Stimulated activated CD4-positive, alpha-beta T cell treated with anti-CD3 and anti-CD28 coated beads, TNF-alpha, amount 100 ng/mL, for 48 hours (primary cell): ENCODE measurements at regions not wholly inside any gene's neighbourhood (a gene's known extent, or its start where the extent isn't known, plus 50 kb on each side); places are given as distances from the start of the nearest gene placed in this dataset.
"Not testable (repeated sequence)": the region's sequence is repeated elsewhere in the genome, so short reads cannot be mapped to it uniquely, and the experiment has no call there.

Experiments used
- DNase-seq, 3 donors: peaks; one replicate each; pipeline ENCODE4 v3.0.0-alpha.2; 2020; ENCODE audit warnings: low read depth in 3 of 3

DNA sequence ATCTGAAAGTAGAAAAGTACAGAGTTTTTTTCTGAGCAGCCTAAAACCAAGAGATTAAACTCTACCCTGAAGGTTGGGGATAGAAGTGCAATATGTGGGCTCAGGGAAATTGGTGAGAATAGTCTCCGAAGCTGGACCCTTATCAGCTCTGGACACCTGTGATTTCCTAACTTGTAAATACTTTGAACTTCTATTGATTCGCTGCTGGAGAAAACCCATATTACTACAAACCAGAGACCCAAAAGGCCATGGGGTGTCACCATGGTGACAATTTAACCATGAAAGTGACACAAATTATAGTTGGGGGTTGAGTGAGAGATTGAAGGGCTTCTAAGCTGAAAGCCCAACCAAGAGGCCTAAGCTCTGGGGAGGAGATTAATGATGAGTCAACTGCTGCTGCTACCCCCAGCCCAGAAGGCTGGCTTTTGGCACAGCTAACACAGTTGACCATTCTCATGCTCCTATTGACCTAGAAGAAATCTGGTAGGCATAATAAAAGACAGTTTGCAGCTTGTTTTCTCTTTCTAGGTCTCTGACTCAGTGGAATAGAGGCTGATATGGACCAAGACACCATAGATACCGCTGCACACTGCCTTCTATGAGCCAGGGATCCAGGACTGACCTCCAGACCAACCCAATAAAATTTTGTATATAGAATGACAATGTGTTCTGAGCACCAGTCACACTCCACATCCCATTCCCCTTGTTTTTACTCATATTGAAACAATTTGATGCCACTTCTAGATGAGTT is 131.9 kb upstream of the FNDC3A start:
- DNase-seq, result no peak

DNA sequence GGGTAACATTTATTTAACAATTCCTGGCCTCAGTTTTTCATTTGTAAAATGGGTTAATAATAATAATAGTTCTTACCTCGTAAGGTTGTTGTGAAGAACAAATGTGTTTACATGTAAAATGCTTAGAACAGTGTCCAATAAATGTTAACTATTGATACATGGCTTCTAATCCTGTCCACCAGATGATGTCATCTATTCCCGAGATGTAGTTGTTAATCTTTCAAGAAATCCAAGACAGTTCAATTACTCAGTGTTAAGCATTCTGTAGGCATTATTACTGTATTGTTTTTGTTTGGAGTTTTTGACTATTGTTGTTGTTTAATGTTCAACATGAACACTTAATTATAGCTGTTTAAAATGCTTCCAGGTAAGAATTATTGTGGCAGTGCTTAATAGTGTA is 131.0 kb upstream of the FNDC3A start:
- no peak for DNase-seq

- DNase-seq, result no peak
Measured at GRCh38 chr13:48849515-48849914, 126.2 kb upstream of the FNDC3A start.

GRCh38 chr13:48851707-48852106 is 124.0 kb upstream of the FNDC3A start:
- DNase-seq, result no peak

DNA sequence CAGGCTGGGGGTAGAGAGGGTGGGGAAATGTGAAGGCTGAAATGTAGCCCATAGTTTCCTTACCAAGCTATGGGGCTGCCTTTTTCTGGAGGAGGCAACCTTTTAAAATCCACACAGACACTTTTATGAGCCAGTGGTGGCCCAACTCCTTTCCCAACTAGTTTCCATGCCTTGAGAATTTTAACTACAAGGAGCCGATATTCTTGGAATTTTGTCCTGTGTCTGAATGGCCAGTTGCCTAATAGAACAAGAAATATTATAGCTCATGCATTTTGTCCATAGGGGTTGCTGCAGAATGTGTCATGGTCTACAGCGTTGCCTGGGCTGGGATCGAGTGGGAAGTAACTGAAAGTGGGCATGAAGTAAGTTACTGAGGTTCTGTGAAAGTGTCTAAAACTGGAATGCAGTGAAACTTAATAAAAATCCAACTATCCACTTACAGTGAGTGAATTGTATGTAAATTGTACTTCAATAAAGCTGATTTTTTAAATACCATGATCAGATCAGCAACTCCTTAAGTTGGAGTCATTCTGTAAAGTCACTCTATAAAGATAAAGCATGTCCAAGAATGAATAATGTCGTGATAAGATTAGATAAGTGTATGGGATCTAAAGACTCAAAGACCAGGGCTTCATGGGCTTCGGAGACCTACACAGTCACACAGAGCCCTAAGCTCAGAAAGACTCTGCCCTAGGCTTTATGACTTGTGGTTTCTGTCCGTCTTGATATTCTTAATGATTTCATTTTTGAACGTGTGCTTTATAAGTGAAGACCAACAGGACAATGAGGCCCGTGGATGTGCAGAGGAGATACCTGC is 122.6 kb upstream of the FNDC3A start:
- no peak for DNase-seq

DNA sequence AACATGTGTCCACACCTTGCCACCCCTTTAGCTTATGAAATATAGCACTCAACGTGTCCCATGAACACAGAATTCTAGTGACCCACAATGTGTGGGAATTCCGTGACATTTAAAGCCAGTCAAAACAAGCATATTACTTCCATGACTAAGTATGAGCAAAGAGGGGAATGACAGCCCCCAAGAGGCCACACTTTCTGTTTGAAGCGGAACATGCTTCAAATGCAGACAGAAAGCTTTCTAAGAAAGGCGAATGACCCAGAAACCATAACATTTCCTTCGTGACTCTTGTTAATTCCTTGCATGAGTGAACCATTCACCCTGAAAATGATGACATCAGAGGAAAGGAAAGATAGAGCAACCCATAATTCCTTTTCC is 122.0 kb upstream of the FNDC3A start:
- peak in 2 of 3 donors; percentile 5 to 6 for DNase-seq

DNA sequence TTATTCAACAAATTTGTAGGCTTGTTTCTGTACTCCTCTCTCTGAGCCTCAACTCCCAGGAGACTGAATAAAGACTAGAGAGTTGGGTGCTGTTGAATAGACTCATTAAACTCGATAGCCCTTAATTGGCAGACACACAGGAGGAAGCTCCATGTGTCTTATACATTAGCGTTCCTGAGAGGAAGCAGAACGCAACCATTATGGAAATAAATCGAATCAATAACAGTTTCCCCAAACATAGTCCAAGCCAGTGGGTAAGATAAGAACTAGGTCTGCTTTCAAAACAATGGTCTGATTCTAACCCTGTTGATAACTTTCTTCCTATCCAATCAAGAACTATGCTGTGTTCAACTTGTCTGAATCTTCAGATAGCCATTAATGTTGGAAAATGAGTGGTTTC is 118.1 kb upstream of the FNDC3A start:
- DNase-seq, result no peak

GRCh38 chr13:48858122-48858902 is 117.4 kb upstream of the FNDC3A start:
- DNase-seq, result no peak

- no peak for DNase-seq
Measured at GRCh38 chr13:48859272-48860105, 116.2 kb upstream of the FNDC3A start.

DNA sequence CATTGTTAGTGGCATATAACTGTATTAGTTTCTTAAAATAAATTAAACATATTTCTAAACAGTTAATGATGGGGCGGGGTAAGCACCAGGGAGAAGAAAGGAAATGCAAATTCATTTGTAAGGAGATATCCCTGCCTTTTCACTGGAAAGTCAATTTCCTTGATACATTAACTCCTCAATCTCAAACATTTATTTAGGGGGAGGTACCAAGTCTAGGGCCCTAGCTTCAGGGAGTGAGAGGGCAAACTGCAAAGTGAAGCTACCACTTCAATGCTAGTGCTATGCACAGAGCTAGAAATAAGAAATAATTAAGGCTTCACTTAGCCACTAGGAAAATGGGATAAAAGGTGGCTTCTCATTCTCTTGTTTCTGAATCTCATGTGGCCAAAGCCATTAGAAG is 115.3 kb upstream of the FNDC3A start:
- no peak for DNase-seq

- DNase-seq, result no peak
Measured at GRCh38 chr13:48862572-48862971, 113.1 kb upstream of the FNDC3A start.

- DNase-seq, result no peak
Measured at GRCh38 chr13:48864100-48864499, 111.6 kb upstream of the FNDC3A start.

- no peak for DNase-seq
Measured at GRCh38 chr13:48866249-48866648, 109.5 kb upstream of the FNDC3A start.

GRCh38 chr13:48873081-48873480 is 102.6 kb upstream of the FNDC3A start:
- no peak for DNase-seq

DNA sequence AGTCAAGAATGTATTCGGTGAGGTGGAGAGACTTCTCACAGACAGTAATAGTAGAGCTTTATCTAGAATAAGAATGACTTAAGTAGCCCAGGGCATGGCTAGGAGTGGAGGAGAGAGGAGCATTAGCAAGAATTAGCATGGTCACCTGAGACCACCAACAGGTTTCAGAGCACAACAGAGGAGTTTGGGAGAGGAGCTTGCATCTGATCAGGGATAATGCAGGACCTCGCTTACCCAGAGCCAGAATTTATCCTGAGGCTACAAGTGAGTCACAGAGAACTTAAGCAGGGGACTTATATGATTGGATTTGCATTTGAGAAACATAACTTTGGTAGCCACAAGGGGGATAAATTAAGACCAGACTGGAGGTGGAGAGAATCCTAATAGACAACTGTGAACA is 102.1 kb upstream of the FNDC3A start:
- DNase-seq, result no peak

DNA sequence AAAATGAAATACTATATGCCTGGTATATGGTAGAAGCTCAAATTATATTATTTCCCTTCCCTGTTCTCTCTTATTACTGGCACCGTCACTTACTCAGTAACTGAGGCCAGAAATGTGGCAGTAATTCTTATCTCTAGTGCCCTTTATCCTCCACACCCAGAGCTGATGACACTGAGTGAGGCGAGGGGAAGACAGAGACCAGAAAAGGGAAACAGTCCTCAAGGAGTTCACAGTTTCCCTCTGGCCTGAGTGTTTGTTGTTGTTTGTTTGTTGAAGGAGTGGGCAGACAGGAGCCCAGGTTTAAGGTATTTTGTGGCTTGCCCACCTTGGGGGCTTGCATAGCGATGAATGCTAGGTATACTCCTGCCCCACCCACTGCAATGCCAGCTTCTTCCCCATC is 101.5 kb upstream of the FNDC3A start:
- DNase-seq, result no peak

- no peak for DNase-seq
Measured at GRCh38 chr13:48875047-48875446, 100.7 kb upstream of the FNDC3A start.

DNA sequence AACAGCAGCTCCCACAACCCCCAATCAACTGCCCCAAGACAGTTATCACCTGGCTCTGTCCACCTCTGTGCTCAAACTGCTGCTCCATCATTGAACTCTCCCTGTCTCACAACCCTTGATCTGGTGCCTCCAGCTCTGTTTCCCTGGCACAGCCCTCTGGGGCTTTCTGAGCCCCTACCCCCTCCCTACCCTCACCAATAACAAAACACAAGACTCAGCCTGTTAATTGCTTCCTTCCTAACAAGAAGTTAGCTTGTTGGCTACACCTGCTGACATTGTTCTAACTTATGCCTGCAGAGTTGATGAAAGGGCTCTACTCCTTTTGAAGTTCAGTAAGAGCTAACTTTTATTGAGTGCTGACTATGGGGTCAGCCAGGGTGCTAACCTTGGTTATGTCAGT is 99.4 kb upstream of the FNDC3A start:
- no peak for DNase-seq

- no peak for DNase-seq
Measured at GRCh38 chr13:48879432-48879831, 96.3 kb upstream of the FNDC3A start.

DNA sequence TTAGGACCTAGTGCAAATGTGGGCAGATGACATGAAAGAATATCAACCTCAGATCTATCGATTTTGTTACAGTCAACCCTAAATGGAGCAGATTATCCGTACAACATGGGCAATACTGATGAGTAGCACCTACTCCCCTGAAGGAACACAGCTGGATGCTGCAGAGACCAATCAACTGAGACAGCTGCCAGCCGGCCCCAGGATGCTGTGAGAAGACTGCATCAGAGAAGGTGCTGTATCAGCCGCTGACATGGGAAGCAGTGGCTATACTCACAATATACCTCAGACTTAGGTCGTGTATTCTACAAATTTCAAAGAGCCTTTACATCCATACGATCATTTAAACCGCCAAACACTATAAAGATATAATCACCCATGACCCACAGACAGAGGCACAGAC is 95.9 kb upstream of the FNDC3A start:
- DNase-seq, result no peak

DNA sequence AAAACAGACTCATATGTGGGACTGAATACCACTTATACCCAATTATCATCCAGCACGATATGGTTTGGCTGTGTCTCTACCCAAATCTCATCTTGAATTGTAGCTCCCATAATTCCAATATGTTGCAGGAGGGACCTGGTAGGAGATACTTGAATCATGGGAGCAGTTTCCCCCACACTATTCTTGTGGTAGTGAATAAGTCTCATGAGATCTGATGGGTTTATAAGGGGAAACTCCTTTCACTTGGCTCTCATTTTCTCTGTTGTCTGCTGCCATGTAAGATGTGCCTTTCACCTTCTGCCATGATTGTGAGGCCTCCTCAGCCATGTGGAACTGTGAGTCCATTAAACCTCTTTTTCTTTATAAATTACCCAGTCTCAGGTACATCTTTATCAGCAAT is 91.9 kb upstream of the FNDC3A start:
- DNase-seq, result not testable (repeated sequence)

DNA sequence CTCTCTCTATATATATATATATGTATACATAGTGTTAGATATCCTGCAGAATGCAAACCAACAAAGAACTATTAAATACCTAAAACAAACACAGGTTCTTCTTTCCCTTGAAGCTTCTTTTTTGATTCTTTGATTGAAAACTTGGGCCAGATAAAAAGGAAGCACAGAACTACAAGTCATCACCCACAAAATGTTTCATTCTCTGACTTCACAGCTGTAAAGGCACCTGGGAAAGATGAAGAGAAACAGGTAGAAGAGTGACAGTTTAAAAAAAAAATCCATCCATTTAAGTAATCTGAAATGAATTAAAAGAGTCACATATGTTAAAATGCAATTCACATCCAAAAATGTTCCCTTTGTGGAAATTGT is 90.7 kb upstream of the FNDC3A start:
- no peak for DNase-seq
